ENCODE measurements at regions not wholly inside any gene's neighbourhood (a gene's known extent, or its start where the extent isn't known, plus 50 kb on each side); places are given as distances from the start of the nearest gene placed in this dataset.

GRCh38 chrX:110444996-110445395 is 86.3 kb downstream of the RTL9 start:
- no peak overlapping the region for H3K27ac ChIP-seq
- DNase-seq = no peak
- H3K27me3 ChIP-seq = peaks cover 0 to 27% (median 0%) of the 10 kb centered on the region in 3 donors
- 55 to 64% (median 60%) methylated on average over 4 of the region's 4 CpGs for WGBS, 5 donors
- H3K4me3 ChIP-seq = no peak overlapping the region
- H3K4me1 ChIP-seq = no peaks in the 10 kb centered on the region
- H3K36me3 ChIP-seq = no peaks in the 10 kb centered on the region
- TF ChIP-seq EP300 (IDR thresholded peaks at IDR 0.05) (no peak), POLR2A (IDR thresholded peaks at IDR 0.05) (no peak), POLR2AphosphoS5 (IDR thresholded peaks at IDR 0.05) (no peak), CTCF (IDR thresholded peaks at IDR 0.05) (no peak)
- no peaks in the 10 kb centered on the region for H3K9me3 ChIP-seq
- intact Hi-C loops (cut with DNase I; ENCODE audit: low total_unique reads) = no loop called here

GRCh38 chrX:110448459-110448858 is 89.8 kb downstream of the RTL9 start:
- intact Hi-C loops (cut with DNase I; ENCODE audit: low total_unique reads) = no loop called here
- H3K4me3 ChIP-seq = no peak overlapping the region
- WGBS, 5 donors = 53 to 81% (median 73%) methylated on average over 9 to 10 of the region's 10 CpGs
- H3K9me3 ChIP-seq = no peaks in the 10 kb centered on the region
- H3K36me3 ChIP-seq = no peaks in the 10 kb centered on the region
- H3K27ac ChIP-seq = no peak overlapping the region
- no peak for DNase-seq
- H3K4me1 ChIP-seq = no peaks in the 10 kb centered on the region
- peaks cover 0 to 25% (median 0%) of the 10 kb centered on the region in 3 donors for H3K27me3 ChIP-seq
- no peak for TF ChIP-seq EP300 (IDR thresholded peaks at IDR 0.05)
- no peak for TF ChIP-seq POLR2AphosphoS5 (IDR thresholded peaks at IDR 0.05)
- TF ChIP-seq POLR2A (IDR thresholded peaks at IDR 0.05) = no peak
- TF ChIP-seq CTCF (IDR thresholded peaks at IDR 0.05) = no peak

GRCh38 chrX:110449312-110449711 is 90.7 kb downstream of the RTL9 start:
- DNase-seq = no peak
- H3K9me3 ChIP-seq = no peaks in the 10 kb centered on the region
- no peak for TF ChIP-seq POLR2A (IDR thresholded peaks at IDR 0.05)
- TF ChIP-seq CTCF (IDR thresholded peaks at IDR 0.05) = no peak
- TF ChIP-seq POLR2AphosphoS5 (IDR thresholded peaks at IDR 0.05) = no peak
- no peaks in the 10 kb centered on the region for H3K36me3 ChIP-seq
- no peak overlapping the region for H3K4me3 ChIP-seq
- no peak overlapping the region for H3K27ac ChIP-seq
- no peaks in the 10 kb centered on the region for H3K4me1 ChIP-seq
- WGBS, 5 donors = 45 to 57% (median 49%) methylated on average over 2 of the region's 2 CpGs
- intact Hi-C loops (cut with DNase I; ENCODE audit: low total_unique reads) = no loop called here
- peaks cover 0 to 22% (median 0%) of the 10 kb centered on the region in 3 donors for H3K27me3 ChIP-seq

GRCh38 chrX:110450050-110450449 is 91.4 kb downstream of the RTL9 start:
- DNase-seq = peak; percentile 84 to 93
- no peak overlapping the region for H3K4me3 ChIP-seq
- H3K9me3 ChIP-seq = no peaks in the 10 kb centered on the region
- no peak overlapping the region for H3K27ac ChIP-seq
- no peaks in the 10 kb centered on the region for H3K4me1 ChIP-seq
- no peaks in the 10 kb centered on the region for H3K36me3 ChIP-seq
- TF ChIP-seq CTCF (IDR thresholded peaks at IDR 0.05) (peak in 5 of 7 experiments; percentile 15 to 75 (median 62)), POLR2AphosphoS5 (IDR thresholded peaks at IDR 0.05) (no peak)
- H3K27me3 ChIP-seq = peaks cover 0 to 26% (median 0%) of the 10 kb centered on the region in 3 donors
- intact Hi-C loops (cut with DNase I; ENCODE audit: low total_unique reads) = loop anchor here (5.0 kb wide), 1 partner anchor 397 kb away; no protein-coding TSS in a partner anchor
- WGBS, 5 donors = 0 to 5% (median 2%) methylated on average over 4 of the region's 4 CpGs
